ENCODE measurements at regions not wholly inside any gene's neighbourhood (a gene's known extent, or its start where the extent isn't known, plus 50 kb on each side); places are given as distances from the start of the nearest gene placed in this dataset.
A peak's percentile ranks its signal among the peaks of the same experiment; 100 is the strongest.

GRCh38 chr7:112939574-112940313 lies 146.9 kb downstream of the GPR85 start:
- Histone ChIP-seq H3K4me3 (peak overlapping the region; percentile 83 to 97 (median 84)), H3K27ac (peak overlapping the region; percentile 66 to 87 (median 78)), H3K27me3 (no peaks in the 10 kb centered on the region), H3K9me3 (no peaks in the 10 kb centered on the region), H3K36me3 (no peaks in the 10 kb centered on the region), H3K4me1 (peaks cover 16 to 47% (median 25%) of the 10 kb centered on the region in 4 donors)
- intact Hi-C loops (cut with DNase I; ENCODE audit: low total_unique reads) = no loop called here
- DNase-seq = peak; percentile 98 to 100
- TF ChIP-seq EP300 (IDR thresholded peaks at IDR 0.05) = no peak
- TF ChIP-seq POLR2AphosphoS5 (IDR thresholded peaks at IDR 0.05) = peak in 1 of 3 donors; percentile 57
- TF ChIP-seq POLR2A (IDR thresholded peaks at IDR 0.05) = no peak
- TF ChIP-seq, protein P1, sequence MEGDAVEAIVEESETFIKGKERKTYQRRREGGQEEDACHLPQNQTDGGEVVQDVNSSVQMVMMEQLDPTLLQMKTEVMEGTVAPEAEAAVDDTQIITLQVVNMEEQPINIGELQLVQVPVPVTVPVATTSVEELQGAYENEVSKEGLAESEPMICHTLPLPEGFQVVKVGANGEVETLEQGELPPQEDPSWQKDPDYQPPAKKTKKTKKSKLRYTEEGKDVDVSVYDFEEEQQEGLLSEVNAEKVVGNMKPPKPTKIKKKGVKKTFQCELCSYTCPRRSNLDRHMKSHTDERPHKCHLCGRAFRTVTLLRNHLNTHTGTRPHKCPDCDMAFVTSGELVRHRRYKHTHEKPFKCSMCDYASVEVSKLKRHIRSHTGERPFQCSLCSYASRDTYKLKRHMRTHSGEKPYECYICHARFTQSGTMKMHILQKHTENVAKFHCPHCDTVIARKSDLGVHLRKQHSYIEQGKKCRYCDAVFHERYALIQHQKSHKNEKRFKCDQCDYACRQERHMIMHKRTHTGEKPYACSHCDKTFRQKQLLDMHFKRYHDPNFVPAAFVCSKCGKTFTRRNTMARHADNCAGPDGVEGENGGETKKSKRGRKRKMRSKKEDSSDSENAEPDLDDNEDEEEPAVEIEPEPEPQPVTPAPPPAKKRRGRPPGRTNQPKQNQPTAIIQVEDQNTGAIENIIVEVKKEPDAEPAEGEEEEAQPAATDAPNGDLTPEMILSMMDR (IDR thresholded peaks at IDR 0.05) = peak in 1 of 7 experiments; percentile 4
- WGBS, 5 donors = 0% methylated on average over 42 to 55 of the region's 55 CpGs

DNA sequence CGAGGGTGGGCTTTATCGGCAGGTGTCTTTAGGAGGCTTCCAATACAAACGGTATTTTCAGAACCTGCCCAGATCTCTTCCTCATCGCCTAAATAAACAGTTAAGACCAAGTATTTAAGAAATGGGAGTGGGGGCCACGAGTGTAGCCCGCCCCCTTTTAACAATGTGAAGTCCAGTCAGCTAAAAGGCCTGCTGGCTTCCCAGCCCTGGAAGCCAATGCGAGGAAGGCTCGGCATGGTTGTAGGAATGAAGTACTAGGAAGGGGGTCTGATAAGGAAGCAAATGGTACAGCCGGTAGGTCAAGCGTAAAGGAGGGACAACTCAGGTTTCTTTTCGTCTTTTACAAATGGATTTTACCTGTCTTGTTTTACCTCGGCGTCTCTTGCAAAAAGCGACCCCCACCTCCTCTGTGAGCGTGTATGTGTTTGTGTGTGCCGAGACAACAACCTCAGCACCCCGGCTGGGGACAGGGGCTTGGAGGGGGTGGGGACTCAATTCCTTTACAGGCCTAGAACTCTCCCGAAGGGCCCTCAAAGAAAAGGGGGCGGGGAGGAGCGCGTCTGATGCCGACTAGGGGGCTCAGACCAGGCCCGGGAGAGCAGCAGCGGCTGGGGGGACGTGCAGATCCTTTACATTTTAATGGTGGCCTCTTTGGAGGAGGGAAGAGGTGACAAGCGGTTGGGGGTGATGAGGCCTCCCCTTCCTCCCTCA lies 147.6 kb downstream of the GPR85 start:
- Histone ChIP-seq H3K27ac (peak overlapping the region; percentile 66 to 87 (median 78)), H3K36me3 (no peaks in the 10 kb centered on the region), H3K4me3 (peak overlapping the region; percentile 83 to 97 (median 84)), H3K27me3 (no peaks in the 10 kb centered on the region), H3K4me1 (peaks cover 16 to 54% (median 25%) of the 10 kb centered on the region in 4 donors), H3K9me3 (no peaks in the 10 kb centered on the region)
- TF ChIP-seq POLR2A (IDR thresholded peaks at IDR 0.05) (no peak), EP300 (IDR thresholded peaks at IDR 0.05) (no peak), POLR2AphosphoS5 (IDR thresholded peaks at IDR 0.05) (no peak)
- TF ChIP-seq, protein P1 (IDR thresholded peaks at IDR 0.05) = no peak
- intact Hi-C loops (cut with DNase I; ENCODE audit: low total_unique reads) = no loop called here
- peak in 1 of 2 donors; percentile 80 for DNase-seq
- WGBS, 5 donors = 0 to 2% (median 1%) methylated on average over 25 to 26 of the region's 26 CpGs

DNA sequence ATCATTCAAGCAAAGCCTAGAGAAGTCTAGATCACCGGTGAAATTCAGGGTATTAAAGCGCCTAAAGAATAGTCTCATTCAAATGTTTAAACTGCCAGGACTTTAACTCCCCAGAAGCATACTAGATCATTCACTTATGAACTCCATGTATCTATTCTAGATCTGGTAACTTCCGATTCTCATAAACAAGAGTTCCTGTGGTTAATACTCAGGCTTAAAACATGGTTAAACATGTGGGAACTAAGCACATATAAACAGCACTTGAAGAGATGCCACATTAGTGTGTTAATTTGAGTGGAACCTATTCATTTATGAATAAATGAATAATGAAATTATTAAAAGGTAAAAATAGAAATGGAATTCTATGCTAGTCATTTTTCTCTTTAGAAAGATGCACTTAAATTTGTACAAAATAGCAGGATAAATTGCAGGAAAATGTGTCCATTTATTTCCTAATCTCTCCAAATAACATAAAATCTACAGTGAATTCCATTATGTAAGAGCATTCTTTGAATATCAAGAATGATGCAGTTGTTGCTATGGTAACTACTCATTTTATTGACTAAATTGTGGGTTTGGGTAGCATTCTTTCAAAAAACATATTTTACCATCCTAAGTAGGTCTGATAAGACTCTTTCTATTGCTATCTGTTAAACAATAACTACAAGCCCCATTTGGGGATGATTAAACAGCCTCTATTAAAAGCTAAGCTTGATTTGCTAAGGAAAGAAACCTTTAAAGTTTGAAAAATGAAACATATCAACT lies 147.6 kb upstream of the TMEM168 start:
- Histone ChIP-seq H3K4me3 (peak overlapping the region in 1 of 4 donors; percentile 97), H3K9me3 (no peaks in the 10 kb centered on the region), H3K27me3 (no peaks in the 10 kb centered on the region), H3K36me3 (no peaks in the 10 kb centered on the region), H3K4me1 (peaks cover 16 to 54% (median 26%) of the 10 kb centered on the region in 4 donors), H3K27ac (no peak overlapping the region)
- WGBS, 5 donors = 69 to 80% (median 72%) methylated on average over 3 of the region's 3 CpGs
- peak in 1 of 2 donors; percentile 27 for DNase-seq
- intact Hi-C loops (cut with DNase I; ENCODE audit: low total_unique reads) = no loop called here
- TF ChIP-seq POLR2AphosphoS5 (IDR thresholded peaks at IDR 0.05) = no peak
- no peak for TF ChIP-seq POLR2A (IDR thresholded peaks at IDR 0.05)
- TF ChIP-seq, protein P1 (IDR thresholded peaks at IDR 0.05) = no peak
- TF ChIP-seq EP300 (IDR thresholded peaks at IDR 0.05) = no peak

DNA sequence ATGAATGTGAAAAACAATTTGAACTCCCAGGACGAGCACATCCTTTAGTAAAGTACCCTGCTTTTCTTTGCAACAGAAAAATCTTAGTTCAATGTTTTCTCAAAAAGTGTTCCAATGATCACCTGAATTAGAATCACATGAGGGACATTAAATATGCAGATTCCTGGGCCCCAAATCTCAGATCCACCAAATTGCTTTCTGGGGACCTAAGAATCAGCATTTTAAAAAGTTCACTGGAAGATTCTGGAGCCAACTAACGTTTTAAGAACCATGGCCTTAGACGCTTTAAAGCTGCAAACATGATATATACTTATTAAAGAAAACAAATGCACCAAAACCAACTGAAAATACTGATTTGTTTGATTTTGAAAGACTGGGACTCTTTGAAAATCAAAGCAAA lies 143.4 kb upstream of the TMEM168 start:
- intact Hi-C loops (cut with DNase I; ENCODE audit: low total_unique reads) = no loop called here
- no peaks in the 10 kb centered on the region for H3K27me3 ChIP-seq
- H3K4me3 ChIP-seq = no peak overlapping the region
- no peak for DNase-seq
- H3K4me1 ChIP-seq = peaks cover 7 to 53% (median 32%) of the 10 kb centered on the region in 4 donors
- 88 to 94% (median 93%) methylated on average over 3 of the region's 3 CpGs for WGBS, 5 donors
- H3K27ac ChIP-seq = no peak overlapping the region
- H3K36me3 ChIP-seq = no peaks in the 10 kb centered on the region
- TF ChIP-seq POLR2AphosphoS5 (IDR thresholded peaks at IDR 0.05) (no peak), POLR2A (IDR thresholded peaks at IDR 0.05) (no peak), EP300 (IDR thresholded peaks at IDR 0.05) (no peak)
- TF ChIP-seq, protein P1 (IDR thresholded peaks at IDR 0.05) = no peak
- no peaks in the 10 kb centered on the region for H3K9me3 ChIP-seq

Measured in stomach (tissue), 8 donors.